ENCODE measurements at regions not wholly inside any gene's neighbourhood (a gene's known extent, or its start where the extent isn't known, plus 50 kb on each side); places are given as distances from the start of the nearest gene placed in this dataset.

GRCh38 chrX:126394681-126395080 lies 157.9 kb downstream of the DCAF12L1 start:
- TF ChIP-seq MYC (IDR thresholded peaks at IDR 0.05; ENCODE audit: borderline replicate concordance, low read length) (no peak), NFE2L2 (conservative IDR thresholded peaks at IDR 0.05; ENCODE audit: low read length) (no peak)
